SK-N-SH treated with all-trans-retinoic acid at 6 μM for 48 hours (cell line): ENCODE measurements at regions not wholly inside any gene's neighbourhood (a gene's known extent, or its start where the extent isn't known, plus 50 kb on each side); places are given as distances from the start of the nearest gene placed in this dataset.

ENCODE experiments used
- ATAC-seq: fragments of 200-7000 bp; cut with Tn5 transposase; 3 replicates; pipeline ENCODE4 v1.9.1; 2020; ENCODE audit warnings: mild to moderate bottlenecking, moderate library complexity
- BACH2 ChIP-seq: fragments of 250-450 bp; sonication (Bioruptor Pico); IDR thresholded peaks from 2 replicates; pipeline ENCODE4 v1.9.0; 2021; ENCODE audit warnings: mild to moderate bottlenecking, borderline replicate concordance
- CSDC2 ChIP-seq: fragments of 250-450 bp; sonication (Bioruptor Pico); IDR thresholded peaks from 2 replicates; pipeline ENCODE4 v1.5.0; 2020; ENCODE audit warnings: mild to moderate bottlenecking, moderate library complexity
- ESRRG ChIP-seq: fragments of 250-450 bp; sonication (Bioruptor Pico); IDR thresholded peaks from 2 replicates; pipeline ENCODE4 v1.6.1; 2021; ENCODE audit warnings: mild to moderate bottlenecking
- GLIS3 ChIP-seq: fragments of 250-450 bp; sonication (Bioruptor Pico); IDR thresholded peaks from 2 replicates; pipeline ENCODE4 v1.5.0; 2020; ENCODE audit warnings: mild to moderate bottlenecking, moderate library complexity
- ISL1 ChIP-seq: fragments of 250-450 bp; sonication (Bioruptor Pico); IDR thresholded peaks from 2 replicates; pipeline ENCODE4 v2.1.2; 2022; ENCODE audit warnings: mild to moderate bottlenecking, moderate library complexity
- OSR1 ChIP-seq: fragments of 250-450 bp; sonication (Bioruptor Pico); IDR thresholded peaks from 2 replicates; pipeline ENCODE4 v1.8.0; 2022; ENCODE audit warnings: moderate library complexity, mild to moderate bottlenecking, inconsistent platforms
- PPARA ChIP-seq: fragments of 250-450 bp; sonication (Bioruptor Pico); IDR thresholded peaks from 2 replicates; pipeline ENCODE4 v1.5.0; 2020; ENCODE audit warnings: mild to moderate bottlenecking, borderline replicate concordance
- RARB ChIP-seq: fragments of 250-450 bp; sonication (Bioruptor Pico); IDR thresholded peaks from 2 replicates; pipeline ENCODE4 v1.8.0; 2021; ENCODE audit warnings: mild to moderate bottlenecking, moderate library complexity
- SNAI2 ChIP-seq: fragments of 250-450 bp; sonication (Bioruptor Pico); IDR thresholded peaks from 2 replicates; pipeline ENCODE4 v1.5.0; 2020; ENCODE audit warnings: mild to moderate bottlenecking, moderate library complexity
- TCF4 ChIP-seq: fragments of 250-450 bp; sonication (Bioruptor Pico); IDR thresholded peaks from 2 replicates; pipeline ENCODE4 v1.8.0; 2021; ENCODE audit warnings: mild to moderate bottlenecking, moderate library complexity, borderline replicate concordance
- TOX ChIP-seq: fragments of 250-450 bp; sonication (Bioruptor Pico); IDR thresholded peaks from 2 replicates; pipeline ENCODE4 v1.8.0; 2021; ENCODE audit warnings: mild to moderate bottlenecking, moderate library complexity, borderline replicate concordance
- ZC3H10 ChIP-seq: fragments of 250-450 bp; sonication (Bioruptor Pico); IDR thresholded peaks from 2 replicates; pipeline ENCODE4 v1.5.1; 2021; ENCODE audit warnings: mild to moderate bottlenecking, moderate library complexity
- ZFP3 ChIP-seq: fragments of 250-450 bp; sonication (Bioruptor Pico); IDR thresholded peaks from 2 replicates; pipeline ENCODE4 v1.5.0; 2020; ENCODE audit warnings: mild to moderate bottlenecking, moderate library complexity
- ZFP30 ChIP-seq: fragments of 450-650 bp; formaldehyde crosslinking; IDR thresholded peaks from 2 replicates; pipeline ENCODE4 v1.5.0; 2022; ENCODE audit warnings: mild to moderate bottlenecking, moderate library complexity
- ZNF565 ChIP-seq: fragments of 450-650 bp; formaldehyde crosslinking; conservative IDR thresholded peaks from 2 replicates; pipeline ENCODE4 v1.5.0; 2020; ENCODE audit warnings: low read depth, mild to moderate bottlenecking, moderate library complexity
- ZNF70 ChIP-seq: fragments of 450-650 bp; formaldehyde crosslinking; IDR thresholded peaks from 2 replicates; pipeline ENCODE4 v1.5.0; 2020; ENCODE audit warnings: mild to moderate bottlenecking, moderate library complexity
- ZNF8 ChIP-seq: fragments of 450-650 bp; formaldehyde crosslinking; IDR thresholded peaks from 2 replicates; pipeline ENCODE4 v1.5.0; 2020; ENCODE audit warnings: mild to moderate bottlenecking, moderate library complexity
- TF ChIP-seq, protein P1 (sequence below): fragments of 250-450 bp; sonication (Bioruptor Pico); IDR thresholded peaks from 2 replicates; pipeline ENCODE4 v1.8.0; 2021; ENCODE audit warnings: low read depth, mild to moderate bottlenecking, moderate library complexity, borderline replicate concordance
- TF ChIP-seq, protein P2 (sequence below): fragments of 250-450 bp; sonication (Bioruptor Pico); IDR thresholded peaks from 2 replicates; pipeline ENCODE4 v1.5.1; 2020; ENCODE audit warnings: low read depth, mild to moderate bottlenecking, moderate library complexity
- TF ChIP-seq, protein P3 (sequence below): fragments of 250-450 bp; sonication (Bioruptor Pico); IDR thresholded peaks from 2 replicates; pipeline ENCODE4 v1.5.1; 2021; ENCODE audit warnings: mild to moderate bottlenecking, moderate library complexity
- TF ChIP-seq, protein P4 (sequence below): fragments of 250-450 bp; sonication (Bioruptor Pico); IDR thresholded peaks from 2 replicates; pipeline ENCODE4 v1.5.0; 2020; ENCODE audit warnings: mild to moderate bottlenecking, moderate library complexity

DNA sequence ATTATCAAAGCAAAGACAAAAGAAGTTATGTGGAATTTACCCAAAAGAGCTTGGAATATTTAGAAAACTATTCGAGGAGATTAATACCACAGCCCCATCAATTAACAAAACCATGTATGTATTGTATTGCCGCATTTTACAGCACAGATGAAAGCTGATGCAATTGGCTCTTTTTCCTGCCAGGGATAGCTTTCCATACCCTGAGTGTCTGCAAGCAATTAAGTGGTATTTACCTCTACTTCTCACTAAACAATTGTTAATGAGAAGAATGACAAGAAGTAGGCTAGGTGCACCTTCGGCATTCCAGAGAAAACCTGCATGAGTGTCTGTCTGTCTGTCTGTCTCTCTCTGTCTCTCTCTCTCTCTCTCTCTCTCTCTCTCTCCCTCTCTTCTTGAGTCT lies 219.5 kb downstream of the PAPSS1 start:
- TF ChIP-seq TOX (CRISPR knock-in tag) (no peak), ZFP3 (CRISPR knock-in tag) (no peak), OSR1 (CRISPR knock-in tag) (no peak), RARB (CRISPR knock-in tag) (no peak), SNAI2 (CRISPR knock-in tag) (no peak), PPARA (CRISPR knock-in tag) (no peak), CSDC2 (no peak), TCF4 (CRISPR knock-in tag) (no peak), ZNF565 (CRISPR knock-in tag) (no peak), ZNF70 (no peak), BACH2 (CRISPR knock-in tag) (no peak), ISL1 (no peak), ZNF8 (CRISPR knock-in tag) (no peak)
- TF ChIP-seq, protein P1, sequence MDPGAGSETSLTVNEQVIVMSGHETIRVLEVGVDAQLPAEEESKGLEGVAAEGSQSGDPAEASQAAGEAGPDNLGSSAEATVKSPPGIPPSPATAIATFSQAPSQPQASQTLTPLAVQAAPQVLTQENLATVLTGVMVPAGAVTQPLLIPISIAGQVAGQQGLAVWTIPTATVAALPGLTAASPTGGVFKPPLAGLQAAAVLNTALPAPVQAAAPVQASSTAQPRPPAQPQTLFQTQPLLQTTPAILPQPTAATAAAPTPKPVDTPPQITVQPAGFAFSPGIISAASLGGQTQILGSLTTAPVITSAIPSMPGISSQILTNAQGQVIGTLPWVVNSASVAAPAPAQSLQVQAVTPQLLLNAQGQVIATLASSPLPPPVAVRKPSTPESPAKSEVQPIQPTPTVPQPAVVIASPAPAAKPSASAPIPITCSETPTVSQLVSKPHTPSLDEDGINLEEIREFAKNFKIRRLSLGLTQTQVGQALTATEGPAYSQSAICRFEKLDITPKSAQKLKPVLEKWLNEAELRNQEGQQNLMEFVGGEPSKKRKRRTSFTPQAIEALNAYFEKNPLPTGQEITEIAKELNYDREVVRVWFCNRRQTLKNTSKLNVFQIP (CRISPR knock-in tag): no peak
- TF ChIP-seq, protein P2, sequence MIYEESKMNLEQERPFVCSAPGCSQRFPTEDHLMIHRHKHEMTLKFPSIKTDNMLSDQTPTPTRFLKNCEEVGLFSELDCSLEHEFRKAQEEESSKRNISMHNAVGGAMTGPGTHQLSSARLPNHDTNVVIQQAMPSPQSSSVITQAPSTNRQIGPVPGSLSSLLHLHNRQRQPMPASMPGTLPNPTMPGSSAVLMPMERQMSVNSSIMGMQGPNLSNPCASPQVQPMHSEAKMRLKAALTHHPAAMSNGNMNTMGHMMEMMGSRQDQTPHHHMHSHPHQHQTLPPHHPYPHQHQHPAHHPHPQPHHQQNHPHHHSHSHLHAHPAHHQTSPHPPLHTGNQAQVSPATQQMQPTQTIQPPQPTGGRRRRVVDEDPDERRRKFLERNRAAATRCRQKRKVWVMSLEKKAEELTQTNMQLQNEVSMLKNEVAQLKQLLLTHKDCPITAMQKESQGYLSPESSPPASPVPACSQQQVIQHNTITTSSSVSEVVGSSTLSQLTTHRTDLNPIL (CRISPR knock-in tag): no peak
- TF ChIP-seq, protein P3, sequence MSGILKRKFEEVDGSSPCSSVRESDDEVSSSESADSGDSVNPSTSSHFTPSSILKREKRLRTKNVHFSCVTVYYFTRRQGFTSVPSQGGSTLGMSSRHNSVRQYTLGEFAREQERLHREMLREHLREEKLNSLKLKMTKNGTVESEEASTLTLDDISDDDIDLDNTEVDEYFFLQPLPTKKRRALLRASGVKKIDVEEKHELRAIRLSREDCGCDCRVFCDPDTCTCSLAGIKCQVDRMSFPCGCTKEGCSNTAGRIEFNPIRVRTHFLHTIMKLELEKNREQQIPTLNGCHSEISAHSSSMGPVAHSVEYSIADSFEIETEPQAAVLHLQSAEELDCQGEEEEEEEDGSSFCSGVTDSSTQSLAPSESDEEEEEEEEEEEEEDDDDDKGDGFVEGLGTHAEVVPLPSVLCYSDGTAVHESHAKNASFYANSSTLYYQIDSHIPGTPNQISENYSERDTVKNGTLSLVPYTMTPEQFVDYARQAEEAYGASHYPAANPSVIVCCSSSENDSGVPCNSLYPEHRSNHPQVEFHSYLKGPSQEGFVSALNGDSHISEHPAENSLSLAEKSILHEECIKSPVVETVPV (CRISPR knock-in tag): no peak
- TF ChIP-seq, protein P4, sequence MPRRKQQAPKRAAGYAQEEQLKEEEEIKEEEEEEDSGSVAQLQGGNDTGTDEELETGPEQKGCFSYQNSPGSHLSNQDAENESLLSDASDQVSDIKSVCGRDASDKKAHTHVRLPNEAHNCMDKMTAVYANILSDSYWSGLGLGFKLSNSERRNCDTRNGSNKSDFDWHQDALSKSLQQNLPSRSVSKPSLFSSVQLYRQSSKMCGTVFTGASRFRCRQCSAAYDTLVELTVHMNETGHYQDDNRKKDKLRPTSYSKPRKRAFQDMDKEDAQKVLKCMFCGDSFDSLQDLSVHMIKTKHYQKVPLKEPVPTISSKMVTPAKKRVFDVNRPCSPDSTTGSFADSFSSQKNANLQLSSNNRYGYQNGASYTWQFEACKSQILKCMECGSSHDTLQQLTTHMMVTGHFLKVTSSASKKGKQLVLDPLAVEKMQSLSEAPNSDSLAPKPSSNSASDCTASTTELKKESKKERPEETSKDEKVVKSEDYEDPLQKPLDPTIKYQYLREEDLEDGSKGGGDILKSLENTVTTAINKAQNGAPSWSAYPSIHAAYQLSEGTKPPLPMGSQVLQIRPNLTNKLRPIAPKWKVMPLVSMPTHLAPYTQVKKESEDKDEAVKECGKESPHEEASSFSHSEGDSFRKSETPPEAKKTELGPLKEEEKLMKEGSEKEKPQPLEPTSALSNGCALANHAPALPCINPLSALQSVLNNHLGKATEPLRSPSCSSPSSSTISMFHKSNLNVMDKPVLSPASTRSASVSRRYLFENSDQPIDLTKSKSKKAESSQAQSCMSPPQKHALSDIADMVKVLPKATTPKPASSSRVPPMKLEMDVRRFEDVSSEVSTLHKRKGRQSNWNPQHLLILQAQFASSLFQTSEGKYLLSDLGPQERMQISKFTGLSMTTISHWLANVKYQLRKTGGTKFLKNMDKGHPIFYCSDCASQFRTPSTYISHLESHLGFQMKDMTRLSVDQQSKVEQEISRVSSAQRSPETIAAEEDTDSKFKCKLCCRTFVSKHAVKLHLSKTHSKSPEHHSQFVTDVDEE (CRISPR knock-in tag): no peak
- ATAC-seq: no peak

DNA sequence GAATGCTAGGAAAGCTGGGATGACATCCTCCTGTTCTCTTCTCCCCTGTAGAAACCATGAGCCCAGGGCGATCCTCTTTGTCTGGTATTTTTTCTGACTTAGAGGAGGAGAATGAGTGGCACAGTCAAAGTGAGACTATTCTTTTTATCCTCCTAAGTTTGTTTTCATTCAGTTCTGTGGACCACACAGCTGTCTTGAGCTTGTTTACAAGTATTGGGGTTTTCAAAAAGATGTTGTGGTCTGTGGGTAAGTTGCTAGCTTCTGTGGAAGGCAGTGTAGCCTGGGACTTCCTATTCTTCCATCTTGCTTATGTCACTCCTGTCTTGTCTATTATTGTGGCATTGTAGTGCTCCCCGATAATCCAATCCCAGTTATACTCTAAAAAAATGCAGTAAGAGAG lies 223.0 kb downstream of the PAPSS1 start:
- TF ChIP-seq, protein P3 (CRISPR knock-in tag): no peak
- TF ChIP-seq, protein P1 (CRISPR knock-in tag): no peak
- no peak for ATAC-seq

DNA sequence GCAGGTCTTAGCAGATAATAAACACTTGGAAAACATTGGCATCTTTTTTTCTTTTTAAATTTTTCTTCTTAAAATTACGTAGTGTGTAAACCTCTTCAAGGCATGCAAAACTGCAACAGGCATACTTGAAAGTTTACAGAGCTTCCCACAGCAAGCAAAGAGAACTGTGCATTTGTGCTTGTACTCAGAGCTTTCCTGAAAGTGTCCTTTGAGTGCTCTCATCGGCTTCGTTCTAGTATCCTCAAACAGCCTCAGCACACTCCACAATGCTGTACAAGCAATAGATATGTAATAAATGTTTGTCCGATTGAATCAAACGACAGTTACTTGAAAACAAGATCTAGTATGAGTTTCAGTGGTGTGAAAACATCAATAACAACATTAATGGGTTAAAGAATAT lies 227.5 kb downstream of the PAPSS1 start:
- ATAC-seq: no peak
- TF ChIP-seq ZNF8 (CRISPR knock-in tag) (no peak), CSDC2 (no peak), ZNF70 (no peak), RARB (CRISPR knock-in tag) (no peak), ZC3H10 (CRISPR knock-in tag) (no peak), GLIS3 (no peak), SNAI2 (CRISPR knock-in tag) (no peak), ZFP3 (CRISPR knock-in tag) (no peak), PPARA (CRISPR knock-in tag) (no peak), ISL1 (no peak), ESRRG (no peak), TCF4 (CRISPR knock-in tag) (no peak), ZFP30 (CRISPR knock-in tag) (no peak), ZNF565 (CRISPR knock-in tag) (no peak)
- TF ChIP-seq, protein P3 (CRISPR knock-in tag): no peak
- TF ChIP-seq, protein P4 (CRISPR knock-in tag): no peak
